HL-60/S4 (cell line): ENCODE measurements at regions not wholly inside any gene's neighbourhood (a gene's known extent, or its start where the extent isn't known, plus 50 kb on each side); places are given as distances from the start of the nearest gene placed in this dataset.

ENCODE experiments used
- in situ Hi-C: fragments of 300-500 bp; cut with MboI; formaldehyde crosslinking; loops from 2 replicates; pipeline ENCODE4 v1.14.3; 2022; ENCODE audit warnings: low sequenced_read_pairs

DNA sequence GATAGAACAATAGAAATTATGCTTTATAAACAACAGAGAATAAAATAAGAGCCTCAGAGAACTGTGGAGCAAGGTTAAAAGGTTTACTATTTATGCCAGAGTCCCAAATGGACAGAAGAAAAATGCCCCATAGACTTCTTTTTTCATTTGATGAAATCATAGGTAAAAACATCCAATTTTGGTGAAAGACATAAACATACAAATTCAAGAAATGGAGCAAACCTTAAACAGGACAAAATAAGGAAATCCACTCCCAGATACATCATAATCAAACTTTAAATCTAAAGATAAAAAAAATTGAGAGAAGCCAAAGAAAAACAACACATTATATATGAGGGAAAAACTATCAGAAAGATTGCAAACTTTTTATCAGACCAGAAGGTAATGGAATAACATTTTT, 182.8 kb downstream of the GADD45G start:
- in situ Hi-C loops: loop anchor here (25.0 kb wide), 1 partner anchor 175 kb away; the partner anchor contains the start of gene GADD45G

DNA sequence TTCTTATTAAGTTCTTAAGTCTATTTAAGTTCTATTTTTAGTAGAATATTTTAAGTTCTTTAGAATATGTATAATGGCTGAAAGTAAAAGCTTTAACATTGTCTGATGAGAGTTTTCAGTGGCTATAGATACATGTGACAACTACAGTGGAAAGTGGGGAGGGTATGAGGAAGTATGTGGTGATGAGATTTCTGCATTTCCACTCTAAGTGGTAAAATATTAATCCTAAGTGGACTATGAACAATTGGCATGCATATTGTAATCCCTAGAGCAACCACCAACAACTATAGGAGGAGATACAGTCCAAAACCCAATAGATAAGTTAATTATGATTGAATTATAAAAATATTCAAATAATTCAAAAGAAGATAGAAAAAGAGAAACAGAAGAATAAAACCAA, 183.6 kb downstream of the GADD45G start:
- in situ Hi-C loops: loop anchor here (25.0 kb wide), 1 partner anchor 176 kb away; the partner anchor contains the start of gene GADD45G

DNA sequence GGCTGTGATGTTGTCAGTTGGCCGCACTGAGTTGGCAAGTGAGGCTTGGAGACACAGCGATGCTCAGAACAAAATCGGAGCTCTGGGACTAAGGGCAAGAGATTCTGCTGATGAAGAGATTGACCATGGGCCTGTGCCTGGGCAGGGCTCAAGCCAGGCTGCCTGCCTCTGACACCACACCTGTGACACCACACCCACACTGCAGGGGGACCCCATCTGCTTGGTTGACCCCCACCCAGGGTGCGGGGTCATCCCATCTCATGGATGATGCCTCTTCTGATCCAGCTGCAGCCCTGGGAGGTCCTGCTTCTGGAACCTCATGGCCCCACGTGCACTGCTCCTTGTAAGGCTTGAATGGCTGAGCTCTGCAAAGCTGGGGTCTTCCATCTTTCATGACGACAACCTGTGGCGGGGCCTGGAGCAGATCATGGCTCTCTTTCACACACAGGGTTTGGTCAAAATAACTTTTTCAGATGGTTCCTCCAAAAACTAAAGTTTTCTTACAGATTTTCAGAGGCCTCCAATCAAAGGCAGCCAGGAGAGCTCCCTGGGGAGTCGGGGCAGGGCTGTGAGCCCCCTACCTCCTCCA, 185.2 kb downstream of the GADD45G start:
- in situ Hi-C loops: loop anchor here (25.0 kb wide), 1 partner anchor 178 kb away; the partner anchor contains the start of gene GADD45G

DNA sequence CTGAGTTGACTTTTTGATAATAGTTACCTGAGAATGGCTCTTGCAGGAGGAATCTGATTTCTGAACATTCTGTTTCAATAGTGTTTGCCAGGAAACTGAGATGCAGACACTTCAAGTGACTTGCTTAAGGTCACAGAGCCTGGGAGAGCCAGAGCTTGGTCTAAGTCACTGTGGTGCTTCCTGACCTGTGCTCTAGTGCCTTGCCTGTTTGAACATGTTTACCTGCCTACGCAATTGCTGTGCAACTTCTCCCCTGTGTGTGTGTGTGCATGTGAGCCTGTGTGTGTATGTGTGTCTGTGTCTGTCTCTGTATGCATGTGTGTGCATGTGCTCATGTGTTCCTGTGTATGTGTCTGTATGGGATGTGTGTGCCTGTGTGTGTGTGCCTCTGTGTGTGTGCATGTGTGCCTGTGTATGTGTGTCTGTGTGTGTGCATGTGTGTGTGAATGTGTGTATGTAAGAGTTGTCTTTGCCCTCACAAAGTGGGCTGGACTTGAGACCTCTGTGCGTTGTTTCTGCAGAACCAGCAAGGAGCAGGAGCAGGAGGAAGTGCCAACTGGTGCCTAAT, 185.8 kb downstream of the GADD45G start:
- in situ Hi-C loops: loop anchor here (25.0 kb wide), 1 partner anchor 178 kb away; the partner anchor contains the start of gene GADD45G

DNA sequence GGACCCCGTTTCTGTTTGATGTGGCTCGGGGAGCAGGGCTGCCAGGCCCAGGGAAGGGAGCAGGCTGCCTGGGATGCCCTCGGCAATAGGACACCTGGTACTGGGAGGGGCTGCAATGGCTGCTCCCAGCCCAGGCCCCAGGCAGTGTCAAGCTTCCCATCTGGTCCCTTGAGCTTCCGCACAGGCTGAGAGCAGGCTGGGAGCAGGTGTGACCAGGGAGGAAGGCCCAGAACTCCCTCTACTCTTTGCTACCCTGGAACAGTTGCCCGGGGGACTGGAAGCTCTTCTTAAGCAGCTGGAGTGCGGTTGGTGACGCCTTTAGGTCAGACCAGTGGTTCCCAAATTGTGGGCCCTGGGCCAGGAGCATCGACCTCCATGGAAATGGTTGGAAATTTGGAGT, 186.9 kb downstream of the GADD45G start:
- in situ Hi-C loops: loop anchor here (25.0 kb wide), 1 partner anchor 179 kb away; the partner anchor contains the start of gene GADD45G

DNA sequence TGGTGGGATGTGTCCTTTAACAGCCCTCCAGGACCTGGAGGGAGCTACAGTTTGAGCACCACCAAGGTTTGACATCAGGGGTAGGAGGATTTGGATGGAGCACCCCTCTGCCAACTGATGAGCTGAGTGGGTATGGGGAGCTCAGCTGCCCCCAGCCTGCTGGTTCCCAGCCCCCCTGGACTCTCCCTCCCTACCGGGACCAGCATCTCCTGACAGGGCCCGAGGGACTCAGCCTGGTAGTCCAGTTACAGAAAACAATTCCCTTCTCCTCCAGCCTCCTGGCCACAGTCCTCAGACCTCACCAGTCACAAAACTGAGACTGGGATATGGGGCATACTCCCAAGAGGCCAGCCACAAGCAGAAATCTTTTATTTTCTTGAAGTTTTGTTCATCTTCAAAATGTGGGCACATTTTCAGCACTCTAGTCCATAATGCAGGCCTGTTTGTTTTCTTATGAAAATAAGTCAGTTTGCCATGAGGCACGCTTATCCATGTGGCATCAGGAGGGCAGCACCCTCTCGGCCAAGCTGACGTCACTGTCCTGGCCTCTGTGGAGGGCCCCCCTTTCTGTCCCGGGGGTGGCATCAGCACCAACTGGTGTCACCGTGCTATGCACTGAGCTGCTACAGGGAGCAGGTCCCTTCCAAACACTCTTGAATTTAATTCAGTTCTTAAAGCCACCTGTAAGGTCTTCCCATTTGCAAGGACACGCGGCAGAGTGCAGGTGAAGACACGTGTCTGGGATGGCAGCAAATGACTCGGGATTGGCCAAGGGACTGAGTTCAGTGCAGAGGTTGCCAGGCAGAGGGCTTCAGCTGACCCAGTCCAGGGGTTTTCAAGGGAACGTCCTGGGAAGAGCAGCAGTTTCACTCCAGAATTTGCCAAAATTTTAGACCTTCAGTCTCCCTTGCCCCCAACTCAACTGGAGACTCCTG, 187.6 kb downstream of the GADD45G start:
- in situ Hi-C loops: loop anchor here (25.0 kb wide), 1 partner anchor 180 kb away; the partner anchor contains the start of gene GADD45G

DNA sequence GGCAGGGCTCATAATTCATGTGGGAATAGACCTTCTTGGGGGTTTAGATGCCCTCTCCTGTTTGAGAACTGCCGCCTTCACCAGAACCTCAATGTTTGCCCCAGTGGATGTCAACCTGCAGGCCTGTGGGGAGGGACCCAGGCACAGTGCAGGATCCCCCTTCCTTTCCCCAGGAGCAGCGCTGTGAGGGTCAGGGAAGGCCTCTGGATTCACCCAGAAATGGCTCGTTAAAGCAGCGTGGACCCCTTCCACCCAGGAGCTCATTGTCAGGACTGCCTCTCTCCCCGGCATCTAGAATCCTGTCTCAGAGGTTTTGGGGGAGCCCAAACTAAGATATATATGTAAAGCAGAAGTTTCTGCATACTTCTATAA, 188.3 kb downstream of the GADD45G start:
- in situ Hi-C loops: loop anchor here (25.0 kb wide), 1 partner anchor 181 kb away; the partner anchor contains the start of gene GADD45G

DNA sequence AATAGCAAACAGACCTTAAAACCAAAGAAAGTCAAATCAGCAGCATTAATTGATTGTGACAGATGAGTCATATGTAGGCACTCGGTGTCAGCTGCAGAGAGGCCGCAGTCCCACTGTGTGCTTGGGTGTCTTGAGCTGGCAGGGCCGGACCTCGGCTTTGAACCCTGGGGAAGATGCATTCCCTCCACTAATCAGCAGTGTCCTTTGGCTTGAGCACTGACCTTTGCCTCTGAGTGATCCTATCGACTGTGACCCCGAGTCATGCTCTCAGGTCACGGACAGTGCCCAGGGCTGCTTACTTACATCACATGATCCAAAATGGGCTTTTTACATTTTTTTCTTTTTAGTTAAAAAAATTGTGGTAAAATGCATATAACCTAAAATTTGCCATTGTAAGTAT, 188.7 kb downstream of the GADD45G start:
- in situ Hi-C loops: loop anchor here (25.0 kb wide), 1 partner anchor 181 kb away; the partner anchor contains the start of gene GADD45G

DNA sequence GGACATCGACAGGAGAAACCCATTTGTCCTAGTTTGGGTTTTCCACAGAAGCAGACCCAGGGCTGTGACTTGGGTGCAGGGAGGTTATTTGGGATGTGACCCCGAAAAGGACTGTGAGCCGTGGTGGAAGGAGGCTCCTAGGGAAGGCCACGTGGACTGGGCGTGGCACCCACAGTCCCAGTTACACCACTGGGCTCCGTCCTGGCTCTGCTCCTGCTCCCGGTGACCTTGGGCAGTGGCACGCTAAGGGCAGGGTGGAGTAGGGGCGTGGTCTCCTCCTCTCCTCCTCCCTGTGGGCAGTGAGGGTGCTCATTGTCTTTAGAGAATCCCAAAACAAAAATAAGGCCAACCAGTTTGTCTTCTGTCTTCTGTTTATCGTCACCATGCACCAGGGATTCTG, 190.1 kb downstream of the GADD45G start:
- in situ Hi-C loops: loop anchor here (25.0 kb wide), 1 partner anchor 183 kb away; the partner anchor contains the start of gene GADD45G

DNA sequence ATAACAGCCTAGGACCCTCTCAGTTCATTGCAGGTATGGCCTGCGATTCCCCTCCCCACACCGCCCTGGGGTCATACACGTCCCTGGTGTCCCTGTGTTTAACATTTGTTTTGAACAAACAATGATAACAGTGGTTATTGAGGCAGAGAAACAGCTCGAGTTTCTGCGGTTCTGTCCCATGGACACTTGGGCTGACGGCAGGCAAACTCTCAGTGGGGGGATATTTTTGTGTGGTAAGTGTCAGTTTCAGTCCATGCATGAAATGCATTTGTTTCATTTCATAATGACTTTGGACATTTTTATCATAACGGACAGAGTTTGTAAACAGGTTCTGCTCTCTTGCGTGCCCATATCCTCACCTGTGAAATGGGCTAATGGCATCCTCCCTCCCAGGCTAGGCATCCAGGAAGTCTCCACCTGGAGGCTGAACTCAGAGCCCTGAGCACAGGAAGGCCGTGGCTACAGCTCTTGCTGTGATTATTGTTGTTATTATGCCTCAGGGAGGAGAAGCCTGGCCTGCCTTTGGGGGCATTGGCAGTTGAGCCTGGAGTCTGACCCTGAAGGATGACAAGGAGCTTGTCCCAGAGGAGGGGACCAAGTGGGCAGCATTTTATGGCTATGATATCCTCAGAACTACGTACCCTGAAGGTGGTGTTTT, 190.9 kb downstream of the GADD45G start:
- in situ Hi-C loops: loop anchor here (25.0 kb wide), 1 partner anchor 183 kb away; the partner anchor contains the start of gene GADD45G

DNA sequence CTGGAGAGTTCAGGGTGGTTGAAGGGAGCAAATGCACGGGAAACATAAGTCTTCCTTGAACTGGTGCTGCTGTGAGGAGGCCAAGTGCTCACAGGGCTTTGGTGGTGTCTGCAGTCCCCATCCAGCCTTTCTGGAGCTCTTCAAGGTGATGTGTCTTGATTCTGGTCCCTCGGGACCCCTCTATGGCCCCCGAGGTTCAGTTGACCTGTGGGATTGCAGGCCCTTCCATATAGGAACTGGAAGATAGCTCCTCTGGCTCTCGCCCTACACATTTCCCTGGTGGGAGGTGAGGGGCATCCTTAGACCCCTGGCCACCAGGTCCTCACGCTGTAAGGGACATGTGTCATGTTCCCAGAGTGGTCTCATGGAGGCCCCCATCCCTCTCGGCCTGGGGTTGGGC, 191.8 kb downstream of the GADD45G start:
- in situ Hi-C loops: loop anchor here (25.0 kb wide), 1 partner anchor 184 kb away; the partner anchor contains the start of gene GADD45G

DNA sequence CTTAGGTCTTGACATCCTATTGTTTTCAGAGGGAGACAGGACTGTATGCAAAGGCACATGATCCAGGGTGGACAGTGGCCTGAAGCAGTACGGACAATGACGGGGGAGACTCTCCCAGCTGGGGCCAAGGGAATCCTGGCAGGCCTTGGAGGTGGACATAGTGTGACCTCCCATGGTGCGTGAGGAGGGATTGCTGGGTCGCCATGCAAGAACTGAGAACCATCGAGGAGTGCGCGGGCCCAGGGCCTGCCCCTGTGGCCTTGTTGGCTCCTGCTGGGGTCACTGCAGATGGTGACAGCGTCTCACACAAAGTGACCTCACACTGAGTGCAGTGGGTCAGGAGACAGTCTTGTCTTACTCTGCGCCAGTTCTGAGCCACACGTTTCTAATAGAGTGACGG, 192.4 kb downstream of the GADD45G start:
- in situ Hi-C loops: loop anchor here (25.0 kb wide), 1 partner anchor 185 kb away; the partner anchor contains the start of gene GADD45G

DNA sequence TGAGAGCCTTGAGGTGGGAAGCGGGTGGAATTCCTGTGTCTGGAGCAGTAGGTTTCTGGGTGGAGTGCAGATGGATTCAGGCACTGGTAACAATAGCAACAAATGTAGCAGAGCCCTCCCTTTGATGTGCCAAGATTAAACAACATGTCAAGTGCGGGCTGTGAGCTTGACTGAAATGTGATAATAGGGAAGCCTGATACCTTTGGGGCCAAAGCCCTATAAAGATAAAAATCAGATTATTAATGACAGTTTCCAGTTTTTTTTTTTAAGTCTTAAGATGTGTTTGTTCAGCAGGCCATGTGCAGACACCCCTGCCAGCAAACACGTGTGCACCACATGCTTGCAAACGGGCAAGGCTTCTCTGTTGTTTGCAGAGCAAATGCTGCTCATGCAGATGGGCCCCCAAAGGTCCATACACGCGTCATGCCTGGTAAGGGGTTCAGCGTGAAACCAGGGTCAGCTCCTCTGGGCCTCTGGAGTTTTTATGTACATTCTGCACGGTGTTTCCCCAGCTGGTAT, 193.2 kb downstream of the GADD45G start:
- in situ Hi-C loops: loop anchor here (25.0 kb wide), 1 partner anchor 186 kb away; the partner anchor contains the start of gene GADD45G

DNA sequence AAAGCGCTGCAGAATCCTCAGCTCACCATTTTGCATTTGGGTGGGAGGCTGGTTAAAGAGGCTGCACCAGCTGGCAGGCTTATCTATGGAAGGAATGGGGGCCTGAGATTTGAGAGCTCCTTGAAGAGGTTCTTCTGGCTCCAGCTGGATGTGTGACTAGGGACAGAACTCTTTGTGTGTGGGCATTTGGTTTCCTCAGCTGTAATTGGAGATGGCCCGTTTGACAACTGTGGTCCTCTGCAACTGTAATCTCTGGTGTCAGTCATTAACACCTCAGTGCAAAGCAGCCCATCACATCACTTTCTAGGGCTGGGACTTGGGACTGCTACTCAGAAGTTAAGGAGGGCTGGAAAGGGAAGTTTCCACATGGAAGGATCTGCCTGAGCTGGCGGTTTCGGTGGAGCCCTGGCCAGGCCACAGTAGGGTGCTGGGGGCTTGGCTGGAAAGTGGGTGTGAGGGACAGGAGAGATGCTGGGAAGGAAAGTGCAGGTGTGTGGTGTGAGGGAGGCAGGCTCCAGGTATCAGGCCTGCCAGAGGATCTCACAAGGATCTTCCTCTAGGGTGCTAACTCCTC, 193.8 kb downstream of the GADD45G start:
- in situ Hi-C loops: loop anchor here (25.0 kb wide), 1 partner anchor 186 kb away; the partner anchor contains the start of gene GADD45G

DNA sequence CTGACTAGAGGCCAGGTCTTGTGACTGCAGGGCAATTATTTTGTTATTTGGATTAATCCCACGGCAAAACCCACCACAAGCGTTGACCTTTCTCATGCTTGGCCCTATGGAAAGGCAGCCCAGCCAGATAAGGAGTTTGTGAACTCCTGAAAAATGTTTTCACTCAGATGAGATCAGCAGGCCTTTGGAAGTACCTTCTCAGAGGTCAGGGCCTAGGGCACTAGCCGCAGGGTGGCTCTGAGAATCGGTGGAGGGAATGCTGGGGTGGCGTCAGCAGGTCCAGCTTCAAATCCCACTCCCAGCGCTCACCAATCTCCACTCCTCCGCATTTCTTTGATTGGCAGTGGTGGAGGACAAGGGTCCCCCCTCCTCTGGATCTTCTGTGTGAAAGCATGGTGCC, 194.4 kb downstream of the GADD45G start:
- in situ Hi-C loops: loop anchor here (25.0 kb wide), 1 partner anchor 187 kb away; the partner anchor contains the start of gene GADD45G

DNA sequence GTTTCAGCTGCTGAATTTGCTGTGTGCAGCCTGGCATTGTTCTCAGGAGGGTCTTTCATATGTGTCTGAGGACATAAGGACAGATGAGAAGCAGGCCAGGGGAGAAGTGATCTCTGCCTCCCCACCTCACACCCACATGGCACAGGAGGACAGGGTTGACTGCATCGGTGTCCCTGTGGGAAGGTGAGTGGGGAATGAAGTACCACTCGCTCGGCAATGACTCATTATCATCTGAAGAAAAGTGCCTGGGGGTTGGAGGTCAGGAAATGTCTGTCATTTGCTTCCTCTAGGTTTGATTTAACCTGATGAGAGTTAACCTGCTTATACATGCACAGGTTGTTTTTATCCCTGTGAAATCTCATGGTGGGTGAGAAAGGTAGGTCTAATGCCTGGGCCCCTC, 195.0 kb downstream of the GADD45G start:
- in situ Hi-C loops: loop anchor here (25.0 kb wide), 1 partner anchor 187 kb away; the partner anchor contains the start of gene GADD45G

DNA sequence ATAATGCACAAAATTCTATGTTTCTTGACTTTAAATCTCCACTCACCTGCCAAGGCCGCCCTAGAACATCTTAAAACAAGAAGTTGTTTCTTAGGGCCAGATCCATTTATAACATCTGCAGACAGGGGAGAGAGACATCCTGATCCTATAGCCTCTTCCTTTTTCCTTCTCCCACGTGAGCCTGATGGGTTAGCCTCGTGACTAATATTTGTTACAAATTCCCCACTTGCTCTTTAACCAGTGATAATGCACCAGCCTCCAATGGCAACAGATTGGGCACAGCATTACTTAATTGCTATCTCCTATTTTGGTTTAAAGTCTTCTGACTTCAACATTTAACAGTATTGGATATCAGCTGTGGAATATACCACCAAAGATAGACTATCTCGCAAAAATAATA, 196.5 kb downstream of the GADD45G start:
- in situ Hi-C loops: no loop called here

DNA sequence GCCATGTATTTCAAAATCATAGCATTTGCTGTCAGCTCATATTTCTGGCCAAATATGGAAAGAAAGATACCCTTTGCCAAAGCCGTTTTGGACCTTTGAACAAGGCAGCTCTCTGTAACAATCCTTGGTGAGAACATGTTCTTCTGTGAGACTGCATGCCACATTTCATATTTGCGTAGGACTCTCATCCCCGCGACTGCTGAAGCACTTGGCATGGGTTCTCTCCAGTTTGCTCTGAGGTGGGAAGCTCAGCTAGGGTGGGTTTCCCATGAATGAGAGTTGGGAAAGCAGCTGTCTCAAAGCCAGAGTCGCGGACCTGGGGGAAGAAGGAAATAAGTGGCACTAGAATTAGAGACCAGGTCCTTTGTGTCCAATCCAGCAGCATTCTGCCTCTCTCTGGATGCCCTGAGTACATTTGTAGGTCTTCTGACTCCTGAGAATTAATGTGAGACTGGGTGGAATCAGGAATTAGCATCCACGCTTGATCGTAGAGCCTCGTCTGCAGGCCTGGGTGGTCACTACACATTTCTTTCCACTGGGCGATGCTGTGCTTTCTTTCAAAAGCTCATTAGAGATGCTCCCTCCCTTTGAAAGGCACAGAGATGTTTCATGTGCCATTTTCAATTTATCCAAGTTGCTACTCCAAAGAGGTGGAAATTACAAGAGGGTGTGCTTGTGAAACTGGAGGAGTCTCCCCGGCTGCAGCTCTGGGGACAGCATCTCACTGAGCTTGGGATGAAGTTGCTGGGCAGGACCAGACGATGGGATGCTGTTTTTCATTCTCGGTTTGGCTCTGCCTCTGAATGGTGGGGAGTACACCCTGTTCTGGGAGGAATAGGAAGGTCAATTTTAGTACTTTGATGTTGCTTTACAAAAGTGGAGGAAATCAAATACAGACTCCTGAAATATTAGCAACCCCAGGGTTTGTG, 197.2 kb downstream of the GADD45G start:
- in situ Hi-C loops: no loop called here
